H9 (cell line): ENCODE measurements at regions not wholly inside any gene's neighbourhood (a gene's known extent, or its start where the extent isn't known, plus 50 kb on each side); places are given as distances from the start of the nearest gene placed in this dataset.

ENCODE experiments used
- DNase-seq: peaks from one replicate; pipeline ENCODE4 v3.0.0-alpha.2; 2017
- H2AFZ ChIP-seq: one replicate; pipeline ENCODE4 v1.6.1; 2013; ENCODE audit warnings: mild to moderate bottlenecking, low read length, control low read depth, moderate library complexity
- H2AK5ac ChIP-seq: 2 replicates; pipeline ENCODE4 v1.6.1; 2013; ENCODE audit warnings: low read length, control low read depth, mixed read lengths; ENCODE audit not compliant: insufficient read length
- H2BK120ac ChIP-seq: one replicate; pipeline ENCODE4 v1.6.1; 2013; ENCODE audit warnings: low read depth, mild to moderate bottlenecking, low read length, control low read depth, inconsistent platforms; ENCODE audit not compliant: poor library complexity, severe bottlenecking
- H2BK12ac ChIP-seq: 2 replicates; pipeline ENCODE4 v1.6.1; 2013; ENCODE audit warnings: low read length, control low read depth, mixed read lengths, low read depth; ENCODE audit not compliant: insufficient read length
- H2BK15ac ChIP-seq: 2 replicates; pipeline ENCODE4 v1.6.1; 2013; ENCODE audit warnings: low read depth, low read length, control low read depth
- H2BK20ac ChIP-seq: one replicate; pipeline ENCODE4 v1.6.1; 2013; ENCODE audit warnings: low read depth, mild to moderate bottlenecking, low read length, control low read depth, inconsistent platforms; ENCODE audit not compliant: poor library complexity, severe bottlenecking
- H2BK5ac ChIP-seq: 2 replicates; pipeline ENCODE4 v1.6.1; 2013; ENCODE audit warnings: low read length, control low read depth, mixed read lengths; ENCODE audit not compliant: insufficient read length
- H3K14ac ChIP-seq: 2 replicates; pipeline ENCODE4 v1.6.1; 2013; ENCODE audit warnings: low read length, control low read depth; ENCODE audit not compliant: insufficient read depth
- H3K18ac ChIP-seq: 2 replicates; pipeline ENCODE4 v1.6.1; 2013; ENCODE audit warnings: low read depth, mild to moderate bottlenecking, mixed read lengths, low read length, control low read depth; ENCODE audit not compliant: insufficient read length
- H3K23ac ChIP-seq: 2 replicates; pipeline ENCODE4 v1.6.1; 2013; ENCODE audit warnings: low read length, control low read depth, mixed read lengths, low read depth; ENCODE audit not compliant: insufficient read length
- H3K23me2 ChIP-seq: 2 replicates; pipeline ENCODE4 v1.6.1; 2013; ENCODE audit warnings: low read depth, mild to moderate bottlenecking, mixed read lengths, low read length, control low read depth; ENCODE audit not compliant: insufficient read length, poor library complexity, severe bottlenecking
- H3K27ac ChIP-seq: 2 replicates; pipeline ENCODE4 v1.5.1; 2013; ENCODE audit warnings: low read length, control low read depth, mixed read lengths, low read depth; ENCODE audit not compliant: insufficient read length
- H3K27me3 ChIP-seq: 2 replicates; pipeline ENCODE4 v1.6.1; 2013; ENCODE audit warnings: low read length, control low read depth, inconsistent platforms; ENCODE audit not compliant: insufficient read depth
- H3K4ac ChIP-seq: 2 replicates; pipeline ENCODE4 v1.6.1; 2013; ENCODE audit warnings: low read depth, mild to moderate bottlenecking, control low read depth, inconsistent platforms, low read length, moderate library complexity
- H3K4me1 ChIP-seq: 2 replicates; pipeline ENCODE4 v1.6.1; 2013; ENCODE audit warnings: low read length, control low read depth, inconsistent platforms; ENCODE audit not compliant: insufficient read depth
- H3K4me2 ChIP-seq: 2 replicates; pipeline ENCODE4 v1.6.1; 2013; ENCODE audit warnings: low read length, control low read depth, mixed read lengths; ENCODE audit not compliant: insufficient read length, insufficient read depth
- H3K56ac ChIP-seq: 2 replicates; pipeline ENCODE4 v1.6.1; 2013; ENCODE audit warnings: low read depth, mild to moderate bottlenecking, mixed read lengths, low read length, control low read depth; ENCODE audit not compliant: insufficient read length
- H3K79me1 ChIP-seq: 2 replicates; pipeline ENCODE4 v1.6.1; 2013; ENCODE audit warnings: low read depth, mild to moderate bottlenecking, moderate library complexity, low read length, control low read depth, inconsistent platforms; ENCODE audit not compliant: insufficient read depth, poor library complexity, severe bottlenecking
- H3K79me2 ChIP-seq: 2 replicates; pipeline ENCODE4 v1.6.1; 2013; ENCODE audit warnings: low read length, control low read depth, inconsistent platforms; ENCODE audit not compliant: insufficient read depth
- H3K9ac ChIP-seq: 2 replicates; pipeline ENCODE4 v1.6.1; 2013; ENCODE audit warnings: low read length, control low read depth, mixed read lengths; ENCODE audit not compliant: insufficient read length; ENCODE audit errors: extremely low read depth
- H3K9me3 ChIP-seq: one replicate; pipeline ENCODE4 v1.6.1; 2013; ENCODE audit warnings: low read depth, low read length, inconsistent platforms; ENCODE audit not compliant: control insufficient read depth
- H3T11ph ChIP-seq: one replicate; pipeline ENCODE4 v1.6.1; 2013; ENCODE audit warnings: mild to moderate bottlenecking, low read length, control low read depth, inconsistent platforms
- H4K20me1 ChIP-seq: one replicate; pipeline ENCODE4 v1.6.1; 2013; ENCODE audit not compliant: control insufficient read depth, insufficient read length, insufficient read depth
- H4K5ac ChIP-seq: 2 replicates; pipeline ENCODE4 v1.6.1; 2013; ENCODE audit warnings: low read depth, mild to moderate bottlenecking, mixed read lengths, low read length, control low read depth; ENCODE audit not compliant: insufficient read length
- H4K8ac ChIP-seq: replicated peaks from 2 replicates; pipeline ENCODE4 v1.6.1; 2013; ENCODE audit warnings: low read length, control low read depth, mixed read lengths, low read depth; ENCODE audit not compliant: insufficient read length
- H4K91ac ChIP-seq: 2 replicates; pipeline ENCODE4 v1.6.1; 2013; ENCODE audit warnings: low read depth, mild to moderate bottlenecking, moderate library complexity, mixed read lengths, low read length, control low read depth; ENCODE audit not compliant: insufficient read length
- H3K27ac Mint-ChIP-seq, 3 experiments: 2 replicates in 2 of 3; 3 replicates in 1 of 3; pipeline ENCODE4 v1.8.0; 2020 to 2021; ENCODE audit warnings: mixed read lengths in 3 of 3, mild to moderate bottlenecking in 1 of 3, moderate library complexity in 1 of 3
- H3K27me3 Mint-ChIP-seq: 2 replicates; pipeline ENCODE4 v1.8.0; 2021; ENCODE audit warnings: low read depth, mild to moderate bottlenecking, moderate library complexity, mixed read lengths
- H3K36me3 Mint-ChIP-seq, 3 experiments: 2 replicates in 2 of 3; 3 replicates in 1 of 3; pipeline ENCODE4 v1.8.0; 2020 to 2021; ENCODE audit warnings: low read depth in 3 of 3, mixed read lengths in 3 of 3; ENCODE audit not compliant: insufficient read depth in 1 of 3
- H3K4me1 Mint-ChIP-seq, 2 experiments: 2 replicates each; pipeline ENCODE4 v1.8.0; 2020; ENCODE audit warnings: mixed read lengths in 2 of 2
- H3K4me3 Mint-ChIP-seq, 2 experiments: 2 replicates in 1 of 2; 3 replicates in 1 of 2; pipeline ENCODE4 v1.8.0; 2020 to 2021; ENCODE audit warnings: mild to moderate bottlenecking in 2 of 2, mixed read lengths in 2 of 2, moderate library complexity in 1 of 2
- H3K9me3 Mint-ChIP-seq, 2 experiments: 2 replicates in 1 of 2; 3 replicates in 1 of 2; pipeline ENCODE4 v1.8.0; 2020; ENCODE audit warnings: mild to moderate bottlenecking in 2 of 2, mixed read lengths in 2 of 2, moderate library complexity in 1 of 2
- WGBS: extraction: QIAGEN DNeasy Blood & Tissue Kit; methylation state at CpG from one replicate; pipeline ENCODE4 v1.1.7; 2013; ENCODE audit warnings: missing lambda C conversion rate, low lambda C conversion rate, mixed read lengths; ENCODE audit not compliant: insufficient read length; ENCODE audit errors: extremely low coverage; 5-methylcytosine and 5-hydroxymethylcytosine counted together
- TF ChIP-seq, protein P1 (sequence below): fragments of 200-600 bp; sonication (generic); conservative IDR thresholded peaks from 3 replicates; pipeline ENCODE4 v1.8.0; 2021; ENCODE audit warnings: antibody characterized with exemption, mild to moderate bottlenecking

DNA sequence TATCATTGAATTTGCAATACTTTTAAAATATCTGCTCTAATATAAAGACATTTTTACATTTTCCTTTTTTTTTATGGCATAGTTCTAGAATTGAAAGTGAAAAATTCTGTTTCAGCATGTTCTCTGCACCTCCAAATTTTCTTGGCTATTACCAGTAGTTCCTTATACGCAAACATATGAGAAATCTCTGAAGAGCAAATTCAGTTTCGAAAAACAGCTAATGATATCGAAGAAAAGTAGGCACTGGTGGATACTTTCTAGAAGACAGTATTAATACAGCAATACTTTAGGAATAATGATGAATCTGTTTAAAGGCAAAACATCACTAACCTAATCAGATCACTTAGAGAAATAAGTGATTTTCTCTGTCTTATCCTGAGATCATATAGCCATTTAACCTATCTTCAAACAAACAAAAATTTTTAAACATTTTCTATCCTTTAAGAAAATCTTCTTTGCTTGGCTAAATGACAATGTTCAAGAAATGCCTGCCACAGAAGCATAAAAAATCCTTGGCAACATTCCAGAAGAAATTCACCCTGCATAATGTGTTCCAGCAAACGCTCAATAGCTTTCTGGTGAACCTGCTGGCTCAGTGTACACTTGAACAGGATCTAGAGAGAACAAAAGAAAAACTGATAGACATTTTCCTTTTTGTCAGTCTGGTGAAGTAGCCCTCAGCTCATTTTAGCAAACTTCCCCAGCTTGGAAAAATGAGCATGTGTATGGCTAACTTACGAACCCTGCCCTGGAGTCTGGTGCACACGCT, 51.2 kb upstream of the KLF3 start:
- H2BK20ac ChIP-seq: no peak overlapping the region
- peaks cover 13 to 27% of the 10 kb centered on the region in 2 experiments for H3K4me1 Mint-ChIP-seq
- no peaks in the 10 kb centered on the region; a peak in 1 of 7 replicates for H3K36me3 Mint-ChIP-seq
- H3K9ac ChIP-seq: no peak overlapping the region
- H2AK5ac ChIP-seq: no peak overlapping the region
- H3K4ac ChIP-seq: no peak overlapping the region
- H3K79me1 ChIP-seq: no peaks in the 10 kb centered on the region
- no peak overlapping the region for H2BK120ac ChIP-seq
- H3K27ac Mint-ChIP-seq: no peak overlapping the region
- H3K23ac ChIP-seq: no peak overlapping the region
- H2BK15ac ChIP-seq: no peak overlapping the region
- no peak overlapping the region for H3K27ac ChIP-seq
- H2BK5ac ChIP-seq: no peak overlapping the region
- H3K79me2 ChIP-seq: no peaks in the 10 kb centered on the region
- no peak for DNase-seq
- H3K18ac ChIP-seq: no peak overlapping the region
- H3K27me3 ChIP-seq: no peaks in the 10 kb centered on the region
- no peaks in the 10 kb centered on the region for H4K20me1 ChIP-seq
- H3K56ac ChIP-seq: no peak overlapping the region
- no peak overlapping the region for H3K4me3 Mint-ChIP-seq
- H4K91ac ChIP-seq: no peak overlapping the region
- TF ChIP-seq, protein P1, sequence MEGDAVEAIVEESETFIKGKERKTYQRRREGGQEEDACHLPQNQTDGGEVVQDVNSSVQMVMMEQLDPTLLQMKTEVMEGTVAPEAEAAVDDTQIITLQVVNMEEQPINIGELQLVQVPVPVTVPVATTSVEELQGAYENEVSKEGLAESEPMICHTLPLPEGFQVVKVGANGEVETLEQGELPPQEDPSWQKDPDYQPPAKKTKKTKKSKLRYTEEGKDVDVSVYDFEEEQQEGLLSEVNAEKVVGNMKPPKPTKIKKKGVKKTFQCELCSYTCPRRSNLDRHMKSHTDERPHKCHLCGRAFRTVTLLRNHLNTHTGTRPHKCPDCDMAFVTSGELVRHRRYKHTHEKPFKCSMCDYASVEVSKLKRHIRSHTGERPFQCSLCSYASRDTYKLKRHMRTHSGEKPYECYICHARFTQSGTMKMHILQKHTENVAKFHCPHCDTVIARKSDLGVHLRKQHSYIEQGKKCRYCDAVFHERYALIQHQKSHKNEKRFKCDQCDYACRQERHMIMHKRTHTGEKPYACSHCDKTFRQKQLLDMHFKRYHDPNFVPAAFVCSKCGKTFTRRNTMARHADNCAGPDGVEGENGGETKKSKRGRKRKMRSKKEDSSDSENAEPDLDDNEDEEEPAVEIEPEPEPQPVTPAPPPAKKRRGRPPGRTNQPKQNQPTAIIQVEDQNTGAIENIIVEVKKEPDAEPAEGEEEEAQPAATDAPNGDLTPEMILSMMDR: no peak
- H3K9me3 Mint-ChIP-seq: no peaks in the 10 kb centered on the region
- H3K23me2 ChIP-seq: no peaks in the 10 kb centered on the region
- H3K27me3 Mint-ChIP-seq: peaks cover 1% of the 10 kb centered on the region; the same call in 1 of the 2 replicates
- WGBS: no CpG with 5 or more reads among the region's 6 CpGs
- no peak overlapping the region for H3K14ac ChIP-seq
- H4K5ac ChIP-seq: no peak overlapping the region
- no peaks in the 10 kb centered on the region; the same call in 1 of the 2 replicates for H3K4me1 ChIP-seq
- no peak overlapping the region for H4K8ac ChIP-seq
- no peak overlapping the region for H3T11ph ChIP-seq
- no peaks in the 10 kb centered on the region for H3K9me3 ChIP-seq
- no peak overlapping the region for H3K4me2 ChIP-seq
- no peak overlapping the region for H2BK12ac ChIP-seq
- H2AFZ ChIP-seq: no peak overlapping the region
